NCI-H526 treated with DMSO at 0.1 percent for 48 hours (cell line): ENCODE measurements at regions not wholly inside any gene's neighbourhood (a gene's known extent, or its start where the extent isn't known, plus 50 kb on each side); places are given as distances from the start of the nearest gene placed in this dataset.
A peak's percentile ranks its signal among the peaks of the same experiment; 100 is the strongest.
"Not testable (repeated sequence)": the region's sequence is repeated elsewhere in the genome, so short reads cannot be mapped to it uniquely, and the experiment has no call there.

Experiments
- DNase-seq: peaks from one replicate; lab custom pipeline; 2025; lab: John Stamatoyannopoulos, UW

DNA sequence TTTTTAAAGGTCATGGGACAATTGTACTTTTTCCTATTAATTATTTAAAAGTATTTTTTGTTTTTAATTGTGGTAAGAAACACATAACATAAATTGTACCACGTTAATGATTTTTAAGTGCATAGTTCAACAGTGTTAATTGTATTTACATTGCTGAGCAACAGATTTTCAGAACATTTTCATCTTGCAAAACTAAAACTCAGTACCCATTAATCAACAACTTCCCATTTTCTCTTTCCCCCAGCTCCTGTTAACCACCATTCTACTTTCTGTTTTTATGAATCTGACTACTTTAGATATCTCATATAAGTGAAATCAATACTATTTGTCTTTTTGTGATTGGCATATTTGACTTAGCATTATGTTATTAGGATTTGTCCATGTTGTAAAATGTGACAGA lies 483.9 kb upstream of the ZNF804A start:
- DNase-seq = no peak

DNA sequence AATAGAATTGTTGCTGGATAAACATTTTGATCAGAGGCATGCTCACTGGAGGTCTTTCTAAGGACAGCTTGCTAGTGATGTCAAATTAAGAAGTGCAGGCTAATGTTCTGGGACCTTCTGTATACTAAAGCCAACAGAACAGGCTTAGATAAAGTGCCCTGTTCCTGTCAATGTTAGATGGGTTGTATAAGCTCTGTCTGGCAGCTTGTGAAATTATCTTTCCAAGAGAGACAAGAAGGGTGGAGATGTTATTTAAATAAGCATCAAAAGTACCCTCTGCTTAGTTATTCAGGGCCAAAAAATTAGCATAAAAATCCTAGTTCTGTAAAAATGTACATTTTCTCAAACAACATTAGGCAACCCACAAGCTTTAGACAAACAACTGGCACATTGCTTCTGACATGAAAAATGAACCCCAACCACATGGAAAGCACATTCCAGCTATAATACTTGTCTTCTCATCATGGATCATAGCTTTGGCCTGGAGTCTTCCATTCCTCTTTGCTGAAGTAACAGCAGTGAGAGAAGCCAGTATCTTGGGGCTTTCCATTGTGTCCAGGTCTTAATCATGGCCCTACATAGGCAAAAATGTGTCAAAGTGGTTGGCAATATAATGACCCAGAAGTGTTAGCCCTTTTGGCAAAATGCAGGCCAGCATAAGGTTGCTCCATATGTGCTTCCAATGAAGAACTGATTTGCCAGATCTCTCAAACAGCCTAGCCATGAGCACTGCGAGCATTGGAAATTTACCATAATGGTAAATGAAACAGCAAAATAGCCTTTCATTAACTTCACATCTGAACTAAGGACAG lies 478.1 kb upstream of the ZNF804A start:
- DNase-seq = no peak

DNA sequence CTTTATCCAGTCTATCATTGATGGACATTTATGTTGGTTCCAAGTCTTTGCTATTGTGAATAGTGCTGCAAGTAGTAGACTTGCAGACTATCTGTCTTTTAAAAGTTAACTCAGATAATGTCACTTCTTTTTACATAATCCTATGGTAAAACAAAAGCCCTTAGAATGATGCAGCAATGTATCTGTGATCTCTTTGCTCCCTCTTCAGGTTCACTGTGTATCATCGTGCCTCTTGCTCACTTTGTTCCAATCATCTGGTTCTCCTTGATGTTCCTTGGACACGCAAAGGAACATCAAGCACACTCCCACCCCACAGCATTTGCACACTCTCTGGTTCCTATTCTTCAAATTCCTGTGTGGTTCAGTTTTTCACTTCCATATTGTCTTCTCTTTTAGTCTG lies 472.5 kb upstream of the ZNF804A start:
- no peak for DNase-seq

DNA sequence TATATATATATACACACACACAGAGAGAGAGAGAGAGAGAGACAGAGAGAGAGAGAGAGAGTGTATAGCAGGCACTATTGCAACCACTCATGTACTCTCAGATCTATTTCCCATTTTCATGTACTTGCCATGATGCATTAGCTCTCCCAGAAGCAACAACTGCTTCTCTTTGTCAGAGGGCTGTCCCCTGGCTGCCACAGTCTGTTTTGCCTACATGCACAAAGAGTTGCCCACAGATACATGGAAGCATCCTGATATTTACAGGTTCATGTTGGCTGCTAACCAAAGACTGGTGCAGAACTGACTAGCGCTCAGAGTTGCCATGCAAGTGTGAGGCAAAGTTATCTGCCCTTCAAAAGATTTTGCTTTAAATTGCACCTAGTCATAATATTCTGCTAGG lies 469.3 kb upstream of the ZNF804A start:
- DNase-seq = no peak

DNA sequence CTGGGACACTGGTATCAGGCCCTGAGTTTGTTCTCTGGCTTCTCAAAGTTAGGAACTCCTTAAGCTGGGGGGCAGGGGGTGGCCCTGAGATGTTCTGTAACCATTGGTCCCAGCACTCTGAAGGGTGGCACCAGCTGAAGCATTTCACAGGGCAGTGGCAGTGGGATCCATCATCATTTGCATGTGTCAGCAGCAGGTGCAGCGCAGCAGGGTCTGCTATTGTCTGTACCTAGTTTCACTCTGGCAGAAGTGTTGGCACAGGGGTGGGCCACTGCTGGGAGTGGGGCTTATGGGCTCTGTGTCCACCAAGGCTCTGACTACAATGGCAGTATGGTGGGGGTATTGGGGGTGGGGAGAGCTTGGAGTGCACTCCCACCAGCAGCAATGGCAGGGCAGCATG lies 460.4 kb upstream of the ZNF804A start:
- peak; percentile 66 for DNase-seq

DNA sequence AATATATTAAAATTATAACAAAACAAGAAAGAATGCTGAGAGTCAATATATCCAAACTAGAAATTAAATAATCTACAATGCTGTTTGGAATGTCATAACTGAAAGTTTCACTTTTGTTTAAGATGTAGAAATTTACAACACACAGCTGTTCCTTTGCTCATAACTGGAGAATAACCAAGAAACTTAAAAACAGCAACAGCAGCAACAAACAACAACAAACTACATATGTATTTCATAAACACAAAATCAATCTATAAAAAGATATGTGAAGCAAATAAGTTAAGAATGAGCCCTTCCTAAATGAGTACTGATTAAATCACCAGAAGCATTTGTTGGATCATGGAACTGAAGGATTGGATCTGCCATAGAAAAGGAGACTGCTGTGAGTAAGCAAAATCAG lies 456.5 kb upstream of the ZNF804A start:
- DNase-seq = no peak

DNA sequence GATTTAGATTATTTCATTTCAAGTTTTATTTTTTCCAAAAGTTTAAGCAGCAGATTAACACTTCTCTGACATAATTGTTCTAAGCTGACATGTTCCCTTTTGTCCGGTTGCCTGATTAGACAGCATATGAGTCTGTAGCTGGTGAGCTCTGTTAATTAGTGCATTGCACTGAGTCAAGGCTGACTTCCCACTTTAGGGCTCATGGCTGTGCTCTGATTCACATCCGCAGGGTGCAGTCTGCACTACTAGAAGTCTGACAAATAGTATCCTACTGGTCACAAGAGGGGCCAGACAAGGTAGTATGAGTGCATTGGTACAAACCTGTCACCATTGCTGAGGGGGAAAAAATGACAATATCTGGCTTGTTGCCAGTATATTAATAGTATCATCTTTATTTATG lies 443.9 kb upstream of the ZNF804A start:
- DNase-seq = no peak

DNA sequence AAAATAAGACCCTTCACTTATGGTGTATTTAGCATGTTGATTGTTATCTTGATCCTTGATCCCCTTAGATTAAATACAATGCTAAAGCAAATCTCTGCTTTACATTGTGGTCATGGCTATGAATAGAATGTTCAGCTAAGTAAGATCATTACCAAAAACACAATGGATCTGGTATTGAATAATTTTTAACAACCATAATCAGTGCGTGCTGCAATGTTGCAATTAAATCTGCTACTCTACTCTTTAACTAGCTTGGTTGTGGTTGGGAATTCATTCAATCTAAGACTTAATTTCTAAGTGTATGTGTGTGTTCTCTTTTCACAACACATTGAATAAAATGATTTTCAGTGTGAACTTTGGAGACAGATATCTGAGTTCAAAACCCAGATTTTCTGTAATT lies 442.5 kb upstream of the ZNF804A start:
- no peak for DNase-seq

DNA sequence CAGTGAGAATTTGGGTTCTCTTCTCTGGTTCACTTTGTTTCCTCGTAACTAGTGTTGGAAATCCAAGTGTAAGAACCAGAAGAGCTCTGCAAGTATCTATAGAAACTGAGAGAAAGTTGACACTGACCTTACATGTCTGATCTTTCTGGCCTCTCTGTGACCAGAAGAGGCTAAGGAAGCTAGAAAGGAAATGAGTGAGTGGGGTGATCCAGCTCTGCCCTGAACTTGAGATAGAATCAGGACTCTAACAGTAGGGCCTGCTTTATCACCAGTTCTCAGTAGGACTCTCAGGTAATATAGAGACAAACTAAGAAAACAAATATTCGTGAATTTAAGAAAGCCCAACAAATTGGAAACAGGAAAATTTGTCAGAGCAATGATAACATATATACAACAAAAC lies 441.2 kb upstream of the ZNF804A start:
- no peak for DNase-seq

DNA sequence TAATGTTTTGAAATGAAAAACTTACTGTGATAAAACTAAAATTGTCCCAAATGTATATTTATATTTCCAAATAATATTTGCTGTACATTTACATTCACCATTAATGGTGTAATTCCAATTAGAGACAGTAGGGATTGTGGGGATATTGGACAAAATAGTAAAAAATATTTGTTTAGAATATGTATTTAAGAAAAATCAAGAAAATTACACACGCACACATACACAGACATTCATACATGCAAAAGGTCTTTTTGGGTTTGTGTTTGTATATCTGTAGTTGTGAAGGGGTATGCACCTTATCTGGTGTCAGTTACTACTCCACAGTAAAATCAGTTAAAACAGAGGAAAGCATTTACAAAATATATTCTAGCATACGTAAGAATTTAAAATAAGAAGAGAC lies 435.9 kb upstream of the ZNF804A start:
- DNase-seq = no peak

DNA sequence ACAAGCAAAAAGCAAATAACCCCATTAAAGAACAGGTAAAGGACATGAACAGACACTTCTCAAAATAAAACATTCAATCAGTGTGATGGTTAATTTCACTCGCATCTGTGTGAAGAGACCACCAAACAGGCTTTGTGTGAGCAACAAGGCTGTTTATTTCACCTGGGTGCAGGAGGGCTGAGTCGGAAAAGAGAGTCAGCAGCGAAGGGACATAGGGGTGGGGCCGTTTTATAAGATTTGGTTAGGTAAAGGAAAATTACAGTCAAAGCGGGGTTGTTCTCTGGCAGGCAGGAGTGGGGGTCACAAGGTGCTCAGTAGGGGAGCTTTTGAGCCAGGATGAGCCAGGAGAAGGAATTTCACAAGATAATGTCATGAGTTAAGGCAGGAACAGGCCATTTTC lies 429.5 kb upstream of the ZNF804A start:
- DNase-seq = not testable (repeated sequence)

DNA sequence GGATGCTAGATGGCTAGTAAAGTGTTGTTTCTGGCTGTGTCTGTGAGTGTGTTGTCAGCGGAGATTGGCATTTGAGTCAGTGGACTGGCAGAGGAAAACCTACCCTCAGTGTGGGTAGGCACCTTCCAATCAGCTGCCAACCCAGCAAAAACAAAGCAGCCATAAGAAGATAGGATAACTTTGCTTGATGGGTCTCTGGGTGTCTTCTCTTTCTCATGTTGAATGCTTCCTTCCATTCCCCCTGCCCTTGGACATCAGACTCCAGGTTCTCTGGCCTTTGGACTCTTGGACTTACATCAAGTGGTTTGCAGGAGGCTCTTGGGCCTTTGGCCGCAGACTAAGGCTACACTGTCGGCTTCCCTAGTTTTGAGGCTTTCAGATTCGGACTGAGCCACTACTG lies 429.0 kb upstream of the ZNF804A start:
- DNase-seq = no peak

DNA sequence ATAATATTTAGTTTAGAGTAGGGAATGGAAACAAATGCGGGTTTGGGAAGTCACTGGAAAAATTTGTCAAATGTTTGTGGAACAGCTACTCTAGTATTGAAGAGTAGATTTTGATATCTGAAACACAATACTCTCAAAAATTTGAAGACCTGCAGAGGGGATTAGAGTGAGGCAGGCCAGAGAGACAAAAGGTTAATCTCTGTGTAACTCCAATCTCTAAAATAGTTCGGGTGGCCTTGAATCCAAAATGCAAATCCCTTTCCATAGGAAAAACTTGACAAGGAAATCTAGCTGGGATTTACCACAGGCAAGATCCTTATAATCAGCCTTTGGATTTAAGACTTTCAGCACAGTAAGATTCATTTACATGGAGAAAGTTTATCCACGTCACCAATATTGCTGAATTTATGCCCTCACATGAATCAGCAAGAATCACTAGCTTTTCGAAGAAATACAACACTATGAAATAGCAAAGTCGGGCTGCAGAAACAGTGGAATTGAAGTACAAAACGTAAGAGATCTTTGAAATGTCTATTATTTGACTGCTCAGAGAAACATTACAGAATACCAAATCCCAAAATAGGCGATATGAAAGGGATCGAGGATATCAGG lies 423.7 kb upstream of the ZNF804A start:
- no peak for DNase-seq

DNA sequence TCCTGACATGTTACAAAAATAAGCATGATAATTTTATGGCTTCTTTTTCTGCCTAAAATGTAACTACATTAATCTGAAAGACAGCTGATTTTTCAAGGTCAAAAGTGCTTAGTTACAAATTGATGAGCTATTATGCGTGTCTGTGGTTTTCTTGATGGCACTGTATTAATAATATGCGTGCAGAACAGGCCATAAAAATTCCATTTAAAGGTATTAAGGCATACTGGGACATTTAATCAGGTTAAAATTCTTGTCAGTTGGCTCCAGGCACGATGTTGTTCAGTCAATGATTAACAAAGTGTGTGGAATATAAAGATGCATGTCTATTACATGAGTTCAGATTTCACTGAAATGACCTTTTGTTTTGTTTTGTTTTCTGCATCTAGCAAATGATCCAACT lies 420.1 kb upstream of the ZNF804A start:
- no peak for DNase-seq

DNA sequence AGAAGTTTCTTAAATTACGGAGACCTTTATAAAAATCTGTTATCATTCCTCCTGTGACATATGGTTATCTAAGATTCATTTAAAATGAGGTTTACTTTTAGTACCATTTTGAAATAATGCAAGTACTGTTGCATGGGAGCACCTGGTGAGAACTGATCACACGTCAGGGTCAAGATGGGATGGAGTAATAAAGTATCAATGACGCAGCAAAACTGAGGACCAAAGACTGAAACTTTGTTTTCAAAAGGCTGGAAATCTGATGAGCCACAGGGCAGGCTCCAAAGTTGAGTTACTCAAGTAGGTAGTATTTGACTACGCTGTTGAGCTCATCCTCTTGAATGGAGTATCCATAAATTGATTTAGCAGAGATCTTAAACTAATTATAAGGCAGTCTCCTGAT lies 411.9 kb upstream of the ZNF804A start:
- no peak for DNase-seq

DNA sequence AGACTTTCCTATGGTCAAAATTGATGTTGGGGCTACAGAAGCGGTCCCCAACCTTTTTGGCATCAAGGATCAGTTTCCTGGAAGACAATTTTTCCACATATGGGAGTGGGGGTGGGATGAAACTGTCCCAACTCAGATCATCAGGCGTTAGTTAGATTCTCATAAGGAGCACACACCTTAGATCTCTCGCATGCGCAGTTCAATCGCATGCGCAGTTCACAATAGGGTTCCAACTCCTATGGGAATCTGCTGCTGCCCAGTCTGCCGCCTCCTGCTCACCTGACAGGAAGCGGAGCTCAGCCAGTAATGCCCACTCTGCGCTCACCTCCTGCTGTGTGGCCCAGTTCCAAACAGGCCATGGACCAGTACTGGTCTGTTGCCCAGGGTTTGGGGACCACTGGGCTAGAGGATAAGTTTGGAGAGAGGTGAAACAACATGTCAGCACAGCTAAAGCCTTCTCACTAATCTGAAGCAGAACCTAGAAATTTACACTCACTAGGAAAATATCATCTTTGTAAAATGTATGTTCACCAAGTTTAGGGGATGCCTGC lies 410.8 kb upstream of the ZNF804A start:
- DNase-seq = no peak

DNA sequence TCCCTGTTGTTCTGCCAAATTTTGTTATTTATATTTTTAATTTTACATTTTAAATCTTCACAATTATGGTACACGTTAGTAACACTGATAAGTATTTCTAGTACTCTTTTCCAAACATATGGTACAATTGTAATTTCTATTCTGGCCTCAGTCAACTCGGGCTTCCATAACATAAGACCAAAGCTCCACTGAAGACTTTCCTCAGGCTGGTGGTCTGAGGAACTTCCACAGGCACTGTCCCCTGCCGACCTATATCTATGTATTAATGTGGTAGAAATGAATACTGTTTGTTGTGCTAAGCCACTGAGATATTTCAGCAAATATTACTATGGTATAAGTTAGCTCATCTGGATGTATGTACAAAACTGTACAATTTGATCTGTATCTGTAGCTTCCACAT lies 407.6 kb upstream of the ZNF804A start:
- no peak for DNase-seq

DNA sequence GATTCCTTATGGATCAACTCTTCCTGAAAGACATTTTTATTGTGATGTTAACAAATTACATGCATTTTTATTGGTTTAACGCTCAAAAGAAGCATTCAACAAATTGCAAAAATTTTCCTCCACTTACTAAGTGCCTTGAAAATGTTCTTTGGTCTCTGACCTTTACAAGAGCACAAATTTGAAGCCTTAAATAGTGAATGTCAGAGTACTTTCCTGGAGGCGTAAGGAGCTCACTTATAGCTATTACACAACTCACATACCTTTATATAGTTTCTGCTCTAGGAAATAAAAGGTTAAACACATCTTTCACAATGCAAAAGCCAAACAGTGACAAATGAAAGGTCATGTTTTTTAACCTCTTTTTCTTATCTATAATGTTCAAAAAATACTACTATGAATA lies 405.7 kb upstream of the ZNF804A start:
- DNase-seq = no peak

DNA sequence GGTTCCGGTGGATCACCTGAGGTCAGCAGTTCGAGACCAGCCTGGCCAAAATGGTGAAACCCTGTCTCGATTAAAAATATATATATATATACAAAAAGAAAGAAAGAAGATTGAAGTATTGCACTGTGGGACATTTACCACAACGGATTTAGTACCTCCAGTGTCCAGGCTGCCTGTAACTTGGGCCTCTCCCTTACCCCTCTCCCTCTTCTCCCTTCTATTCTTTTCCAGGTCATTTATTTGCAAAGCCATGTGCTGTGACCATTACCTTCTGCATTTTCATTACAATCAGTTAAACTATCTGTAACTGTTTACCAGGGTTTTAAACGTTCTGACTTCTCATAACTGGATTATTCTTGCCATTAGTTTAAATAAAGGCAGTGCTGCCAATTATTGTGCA lies 400.9 kb upstream of the ZNF804A start:
- DNase-seq = no peak

DNA sequence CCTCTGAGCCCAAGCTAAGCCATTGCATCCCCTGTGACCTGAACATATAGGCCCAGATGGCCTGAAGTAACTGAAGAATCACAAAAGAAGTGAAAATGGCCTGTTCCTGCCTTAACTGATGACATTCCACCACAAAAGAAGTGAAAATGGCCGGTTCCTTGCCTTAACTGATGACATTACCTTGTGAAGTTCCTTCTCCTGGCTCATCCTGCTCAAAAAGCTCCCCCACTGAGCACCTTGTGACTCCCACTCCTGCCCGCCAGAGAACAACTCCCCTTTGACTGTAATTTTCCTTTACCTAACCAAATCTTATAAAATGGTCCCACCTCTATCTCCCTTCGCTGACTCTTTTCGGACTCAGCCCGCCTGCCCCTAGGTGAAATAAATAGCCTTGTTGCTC lies 399.5 kb upstream of the ZNF804A start:
- not testable (repeated sequence) for DNase-seq

DNA sequence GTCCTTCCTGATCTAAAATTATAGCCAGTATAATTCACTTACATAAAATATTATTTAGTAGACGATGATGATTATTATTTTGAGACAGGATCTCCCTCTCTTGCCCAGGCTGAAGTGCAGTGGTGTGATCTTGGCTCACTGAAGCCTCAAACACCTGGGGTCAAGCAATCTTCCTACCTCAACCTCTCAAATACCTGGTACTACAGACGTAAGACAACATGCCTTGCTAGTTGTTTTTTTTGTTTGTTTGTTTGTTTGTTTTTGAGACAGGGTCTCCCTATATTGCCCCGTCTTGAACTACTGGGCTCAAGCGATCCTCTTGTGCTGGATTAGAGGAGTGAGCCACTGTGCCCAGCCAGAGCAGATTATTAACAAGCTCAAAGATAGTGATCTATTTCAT lies 399.1 kb upstream of the ZNF804A start:
- no peak for DNase-seq

DNA sequence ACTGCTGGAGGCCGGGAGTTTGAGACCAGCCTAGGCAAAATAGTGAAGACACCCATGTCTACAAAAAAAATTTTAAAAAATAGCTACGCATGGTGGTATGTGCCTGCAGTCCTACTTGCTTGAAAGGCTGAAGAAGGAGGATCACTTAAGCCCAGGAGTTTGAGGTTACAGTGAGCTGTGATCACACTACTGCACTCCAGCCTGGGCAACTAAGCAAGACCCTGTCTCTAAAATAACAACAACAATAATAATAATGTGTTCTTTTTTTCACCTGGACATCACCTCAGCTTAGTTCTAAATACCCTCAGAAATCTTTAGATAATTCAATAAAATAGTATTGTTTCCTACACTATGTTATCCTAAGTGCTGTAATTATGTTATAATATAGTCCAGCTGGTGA lies 397.1 kb upstream of the ZNF804A start:
- no peak for DNase-seq

DNA sequence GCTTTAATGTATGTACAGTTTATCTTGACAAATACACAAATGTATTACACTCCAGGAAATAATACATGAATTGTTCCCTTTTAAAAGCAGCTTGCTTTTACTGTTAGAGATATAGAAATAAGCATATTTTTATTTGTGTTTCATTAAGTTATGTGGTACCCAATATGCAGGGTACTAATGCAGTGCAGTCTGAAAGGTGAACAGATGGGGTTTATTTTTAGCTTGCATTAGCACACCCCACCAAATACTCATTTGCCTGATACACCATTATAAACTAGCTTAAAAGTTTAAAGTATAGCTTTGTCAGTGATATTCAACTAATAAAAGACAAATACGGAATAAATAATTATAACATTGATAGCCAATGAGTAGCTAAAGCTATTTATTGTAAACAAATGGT lies 394.7 kb upstream of the ZNF804A start:
- DNase-seq = no peak
